ENCODE measurements at regions not wholly inside any gene's neighbourhood (a gene's known extent, or its start where the extent isn't known, plus 50 kb on each side); places are given as distances from the start of the nearest gene placed in this dataset.

DNA sequence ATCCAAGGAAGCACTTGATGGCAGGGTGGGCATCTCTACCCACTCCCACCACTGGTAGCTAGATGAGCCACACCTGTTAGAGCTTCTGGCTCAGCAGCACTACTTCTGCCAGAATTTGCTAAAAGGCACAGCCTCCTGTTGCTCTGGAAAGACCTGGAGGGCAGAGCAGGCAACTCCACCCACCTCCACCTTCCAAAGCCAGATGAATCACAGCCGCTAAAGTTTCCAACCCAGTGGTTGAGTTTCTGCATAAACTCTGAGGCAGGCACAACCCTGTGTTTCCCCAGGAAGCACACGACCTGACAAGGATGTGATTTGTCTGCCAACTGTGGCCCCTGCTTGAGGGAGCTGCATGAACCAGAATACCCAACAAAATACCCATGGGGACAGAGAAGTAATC is 111.6 kb upstream of the GCFC2 start:
- H3K27ac ChIP-seq (ENCODE audit: low read length) = no peak overlapping the region
- no peak for DNase-seq
- H3K27me3 ChIP-seq (ENCODE audit: insufficient read depth, low read length, poor library complexity) = no peaks in the 10 kb centered on the region
- ATAC-seq (ENCODE audit: insufficient read depth, low read depth) = no peak
- no peaks in the 10 kb centered on the region for H3K79me2 ChIP-seq (ENCODE audit: insufficient read depth, low read length)
- H3K36me3 ChIP-seq (ENCODE audit: insufficient read depth, low read length) = no peaks in the 10 kb centered on the region
- H2AFZ ChIP-seq (ENCODE audit: low read depth, low read length) = no peak overlapping the region
- H3K9ac ChIP-seq (ENCODE audit: low read depth, low read length) = no peak overlapping the region
- TF ChIP-seq EZH2 (IDR thresholded peaks at IDR 0.05; ENCODE audit: borderline replicate concordance, low read depth, low read length, severe bottlenecking) = no peak
- no peak overlapping the region for H3K4me2 ChIP-seq (ENCODE audit: insufficient read depth, low read length)
- H4K20me1 ChIP-seq (ENCODE audit: insufficient read depth, low read length) = no peaks in the 10 kb centered on the region
- H3K4me3 ChIP-seq (ENCODE audit: low read depth in 1 of 2, low read length in 2 of 2) = no peak overlapping the region
- no peaks in the 10 kb centered on the region for H3K9me3 ChIP-seq (ENCODE audit: insufficient read depth, low read length, severe bottlenecking)
- H3K4me1 ChIP-seq (ENCODE audit: insufficient read depth, low read length) = no peaks in the 10 kb centered on the region

DNA sequence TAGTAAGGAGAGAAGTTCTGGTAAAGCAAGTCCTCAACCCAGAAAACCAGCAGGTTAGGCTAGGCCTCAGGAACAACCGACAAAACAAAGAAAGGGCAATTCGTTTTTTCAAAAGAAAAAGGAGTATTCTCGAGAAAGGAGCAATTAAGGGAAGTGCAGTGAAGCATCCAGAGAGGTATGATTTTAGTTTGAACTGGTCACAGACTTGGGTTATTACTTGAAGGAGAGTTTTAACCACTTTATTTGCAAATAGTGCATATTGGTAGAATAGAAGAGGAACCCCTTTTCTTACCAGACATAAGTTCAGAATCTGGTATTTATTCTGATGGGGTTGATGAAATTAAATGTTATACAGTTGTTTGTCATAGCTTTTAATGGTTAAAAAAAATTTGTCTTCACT is 110.0 kb upstream of the GCFC2 start:
- H4K20me1 ChIP-seq (ENCODE audit: insufficient read depth, low read length) = no peaks in the 10 kb centered on the region
- no peak for ATAC-seq (ENCODE audit: insufficient read depth, low read depth)
- H2AFZ ChIP-seq (ENCODE audit: low read depth, low read length) = no peak overlapping the region
- H3K9me3 ChIP-seq (ENCODE audit: insufficient read depth, low read length, severe bottlenecking) = no peaks in the 10 kb centered on the region
- no peak overlapping the region for H3K4me3 ChIP-seq (ENCODE audit: low read depth in 1 of 2, low read length in 2 of 2)
- no peaks in the 10 kb centered on the region for H3K36me3 ChIP-seq (ENCODE audit: insufficient read depth, low read length)
- no peak for TF ChIP-seq CTCF (IDR thresholded peaks at IDR 0.05; ENCODE audit: borderline replicate concordance, extremely low read depth, low read length, poor library complexity, severe bottlenecking)
- TF ChIP-seq EZH2 (IDR thresholded peaks at IDR 0.05; ENCODE audit: borderline replicate concordance, low read depth, low read length, severe bottlenecking) = no peak
- no peak for DNase-seq
- H3K27ac ChIP-seq (ENCODE audit: low read length) = no peak overlapping the region
- H3K27me3 ChIP-seq (ENCODE audit: insufficient read depth, low read length, poor library complexity) = no peaks in the 10 kb centered on the region
- H3K4me2 ChIP-seq (ENCODE audit: insufficient read depth, low read length) = no peak overlapping the region
- no peaks in the 10 kb centered on the region for H3K79me2 ChIP-seq (ENCODE audit: insufficient read depth, low read length)
- H3K9ac ChIP-seq (ENCODE audit: low read depth, low read length) = no peak overlapping the region
- H3K4me1 ChIP-seq (ENCODE audit: insufficient read depth, low read length) = no peaks in the 10 kb centered on the region

DNA sequence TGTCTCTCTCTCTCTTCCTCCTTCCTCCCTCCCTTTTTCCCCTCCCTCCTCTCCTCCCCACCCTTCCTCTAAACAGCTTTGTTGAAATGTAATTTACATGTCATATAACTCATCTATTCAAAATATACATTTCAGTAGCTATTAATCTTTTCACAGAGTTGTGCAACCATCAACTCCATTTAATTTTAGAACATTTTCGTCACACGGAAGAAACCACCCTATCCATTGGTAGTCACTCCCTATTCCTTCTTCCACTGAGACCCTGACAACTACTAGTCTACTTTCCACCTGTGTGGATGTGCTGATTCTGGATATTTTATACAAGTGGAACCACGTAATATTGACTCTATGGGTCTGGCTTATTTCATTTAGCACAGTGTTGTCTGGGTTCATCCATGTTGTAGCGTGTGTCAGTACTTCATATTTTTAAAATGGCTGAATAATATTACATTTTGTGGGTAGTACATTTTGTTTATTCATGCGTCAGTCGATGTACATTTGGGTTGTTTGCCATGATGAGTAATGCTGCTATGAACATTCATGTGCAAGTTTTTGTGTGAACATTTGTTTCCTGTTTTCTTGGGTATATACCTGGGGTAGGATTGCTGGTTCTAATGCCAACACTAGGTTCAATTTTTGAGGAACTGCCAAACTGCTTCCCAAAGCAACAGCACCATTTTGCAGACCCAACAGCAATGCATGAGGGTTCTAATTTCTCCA is 100.1 kb upstream of the GCFC2 start:
- no peak overlapping the region for H3K4me3 ChIP-seq (ENCODE audit: low read depth in 1 of 2, low read length in 2 of 2)
- H3K9me3 ChIP-seq (ENCODE audit: insufficient read depth, low read length, severe bottlenecking) = no peaks in the 10 kb centered on the region
- H3K4me1 ChIP-seq (ENCODE audit: insufficient read depth, low read length) = no peaks in the 10 kb centered on the region
- H3K36me3 ChIP-seq (ENCODE audit: insufficient read depth, low read length) = no peaks in the 10 kb centered on the region
- DNase-seq = no peak
- TF ChIP-seq CTCF (IDR thresholded peaks at IDR 0.05; ENCODE audit: borderline replicate concordance, extremely low read depth, low read length, poor library complexity, severe bottlenecking) (no peak), EZH2 (IDR thresholded peaks at IDR 0.05; ENCODE audit: borderline replicate concordance, low read depth, low read length, severe bottlenecking) (no peak)
- peaks cover 5% of the 10 kb centered on the region for H3K27me3 ChIP-seq (ENCODE audit: insufficient read depth, low read length, poor library complexity)
- H3K9ac ChIP-seq (ENCODE audit: low read depth, low read length) = no peak overlapping the region
- H4K20me1 ChIP-seq (ENCODE audit: insufficient read depth, low read length) = no peaks in the 10 kb centered on the region
- no peak overlapping the region for H3K4me2 ChIP-seq (ENCODE audit: insufficient read depth, low read length)
- no peaks in the 10 kb centered on the region for H3K79me2 ChIP-seq (ENCODE audit: insufficient read depth, low read length)
- no peak overlapping the region for H3K27ac ChIP-seq (ENCODE audit: low read length)
- no peak for ATAC-seq (ENCODE audit: insufficient read depth, low read depth)
- no peak overlapping the region for H2AFZ ChIP-seq (ENCODE audit: low read depth, low read length)

DNA sequence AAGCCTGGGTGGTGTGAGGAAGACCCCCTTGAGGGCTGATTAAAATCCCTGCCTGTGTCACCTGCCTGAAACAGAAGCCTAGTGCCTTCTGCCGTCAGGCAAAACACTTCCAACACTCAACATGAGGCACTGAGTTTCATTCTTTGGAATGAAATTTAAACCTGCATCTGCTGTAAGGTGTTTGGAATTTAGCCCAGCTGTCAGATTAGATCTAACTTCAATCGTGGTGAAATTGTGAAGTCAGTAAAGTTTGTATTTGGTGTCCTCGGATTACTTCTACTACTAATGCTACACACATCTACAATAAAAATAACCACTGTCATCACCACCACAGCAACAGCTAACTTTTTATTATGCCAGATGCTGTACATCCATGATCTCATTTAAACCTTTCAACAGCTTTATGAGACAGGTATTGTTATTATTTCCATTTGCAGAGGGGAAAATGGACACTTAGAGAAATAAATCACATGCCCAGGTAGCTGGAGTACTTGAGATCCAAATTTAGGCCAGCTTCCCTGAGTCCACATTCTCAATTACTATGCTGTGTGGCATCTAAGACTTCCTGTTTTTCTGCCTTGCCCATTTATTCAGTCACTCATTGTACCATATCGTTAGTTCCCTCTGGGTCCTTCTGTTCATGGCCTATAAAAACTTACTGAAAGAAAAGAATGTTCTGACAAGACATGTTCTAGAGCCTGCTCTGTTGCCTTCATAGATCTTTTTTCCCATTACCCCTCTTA is 98.2 kb upstream of the GCFC2 start:
- no peaks in the 10 kb centered on the region for H3K36me3 ChIP-seq (ENCODE audit: insufficient read depth, low read length)
- ATAC-seq (ENCODE audit: insufficient read depth, low read depth) (no peak), DNase-seq (no peak)
- H3K27me3 ChIP-seq (ENCODE audit: insufficient read depth, low read length, poor library complexity) = peaks cover 5% of the 10 kb centered on the region
- no peak overlapping the region for H3K4me3 ChIP-seq (ENCODE audit: low read depth in 1 of 2, low read length in 2 of 2)
- TF ChIP-seq CTCF (IDR thresholded peaks at IDR 0.05; ENCODE audit: borderline replicate concordance, extremely low read depth, low read length, poor library complexity, severe bottlenecking) (no peak), EZH2 (IDR thresholded peaks at IDR 0.05; ENCODE audit: borderline replicate concordance, low read depth, low read length, severe bottlenecking) (no peak)
- H2AFZ ChIP-seq (ENCODE audit: low read depth, low read length) = no peak overlapping the region
- H3K4me1 ChIP-seq (ENCODE audit: insufficient read depth, low read length) = no peaks in the 10 kb centered on the region
- H3K27ac ChIP-seq (ENCODE audit: low read length) = no peak overlapping the region
- H3K9ac ChIP-seq (ENCODE audit: low read depth, low read length) = no peak overlapping the region
- no peaks in the 10 kb centered on the region for H3K79me2 ChIP-seq (ENCODE audit: insufficient read depth, low read length)
- H3K4me2 ChIP-seq (ENCODE audit: insufficient read depth, low read length) = no peak overlapping the region
- H4K20me1 ChIP-seq (ENCODE audit: insufficient read depth, low read length) = no peaks in the 10 kb centered on the region
- H3K9me3 ChIP-seq (ENCODE audit: insufficient read depth, low read length, severe bottlenecking) = no peaks in the 10 kb centered on the region
